Fibroblast of skin of back (primary cell): ENCODE measurements at regions not wholly inside any gene's neighbourhood (a gene's known extent, or its start where the extent isn't known, plus 50 kb on each side); places are given as distances from the start of the nearest gene placed in this dataset.
"Not testable (repeated sequence)": the region's sequence is repeated elsewhere in the genome, so short reads cannot be mapped to it uniquely, and the experiment has no call there.

Experiments
- DNase-seq: peaks from one replicate; pipeline ENCODE4 v3.0.0-alpha.2; 2013

GRCh38 chr5:44756097-44756496 lies 52.6 kb upstream of the MRPS30 start:
- not testable (repeated sequence) for DNase-seq

GRCh38 chr5:44747396-44747795 lies 61.4 kb upstream of the MRPS30 start:
- DNase-seq, result no peak

- DNase-seq, result no peak
Observed at GRCh38 chr5:44740660-44741059, 68.1 kb upstream of the MRPS30 start.

GRCh38 chr5:44729536-44729935 lies 79.2 kb upstream of the MRPS30 start:
- no peak for DNase-seq

- no peak for DNase-seq
Observed at GRCh38 chr5:44727100-44727499, 81.6 kb upstream of the MRPS30 start.

- DNase-seq, result no peak
Observed at GRCh38 chr5:44719856-44720255, 88.9 kb upstream of the MRPS30 start.

- DNase-seq, result no peak
Observed at GRCh38 chr5:44714871-44715561, 93.7 kb upstream of the MRPS30 start.

- DNase-seq, result no peak
Observed at GRCh38 chr5:44713446-44713845, 95.3 kb upstream of the MRPS30 start.

GRCh38 chr5:44711901-44712300 lies 96.8 kb upstream of the MRPS30 start:
- no peak for DNase-seq

- DNase-seq, result no peak
Observed at GRCh38 chr5:44708602-44709001, 100.1 kb upstream of the MRPS30 start.

GRCh38 chr5:44707721-44708120 lies 101.0 kb upstream of the MRPS30 start:
- no peak for DNase-seq

- no peak for DNase-seq
Observed at GRCh38 chr5:44697025-44697424, 111.7 kb upstream of the MRPS30 start.

- no peak for DNase-seq
Observed at GRCh38 chr5:44695259-44695658, 113.5 kb upstream of the MRPS30 start.

GRCh38 chr5:44691802-44692201 lies 116.9 kb upstream of the MRPS30 start:
- DNase-seq, result no peak

GRCh38 chr5:44681906-44682305 lies 126.8 kb upstream of the MRPS30 start:
- DNase-seq, result no peak

- DNase-seq, result no peak
Observed at GRCh38 chr5:44679214-44679613, 129.5 kb upstream of the MRPS30 start.

GRCh38 chr5:44675296-44675695 lies 133.5 kb upstream of the MRPS30 start:
- no peak for DNase-seq

- DNase-seq, result no peak
Observed at GRCh38 chr5:44674461-44674860, 134.3 kb upstream of the MRPS30 start.

- not testable (repeated sequence) for DNase-seq
Observed at GRCh38 chr5:44668471-44668870, 140.3 kb upstream of the MRPS30 start.

GRCh38 chr5:44665101-44665701 lies 143.5 kb upstream of the MRPS30 start:
- DNase-seq, result no peak

- no peak for DNase-seq
Observed at GRCh38 chr5:44664711-44665100, 144.0 kb upstream of the MRPS30 start.

- DNase-seq, result no peak
Observed at GRCh38 chr5:44663991-44664710, 144.6 kb upstream of the MRPS30 start.

GRCh38 chr5:44661851-44662250 lies 146.9 kb upstream of the MRPS30 start:
- DNase-seq, result no peak

- DNase-seq, result no peak
Observed at GRCh38 chr5:44660251-44660650, 148.5 kb upstream of the MRPS30 start.
